ENCODE measurements at regions not wholly inside any gene's neighbourhood (a gene's known extent, or its start where the extent isn't known, plus 50 kb on each side); places are given as distances from the start of the nearest gene placed in this dataset.
"Not testable (repeated sequence)": the region's sequence is repeated elsewhere in the genome, so short reads cannot be mapped to it uniquely, and the experiment has no call there.

- Histone ChIP-seq H3K27ac (ENCODE audit: low read depth, low read length) (no peak overlapping the region), H3K4me3 (ENCODE audit: low read length in 2 of 2) (no peak overlapping the region), H3K27me3 (ENCODE audit: insufficient read depth, low read length) (no peaks in the 10 kb centered on the region), H3K4me1 (ENCODE audit: insufficient read depth, low read length) (no peaks in the 10 kb centered on the region), H3K36me3 (ENCODE audit: insufficient read depth, low read length) (no peaks in the 10 kb centered on the region), H3K9me3 (ENCODE audit: control insufficient read depth in 1 of 2, low read length in 2 of 2) (no peaks in the 10 kb centered on the region)
- no peak overlapping the region for H3K27ac Mint-ChIP-seq
- ChIA-PET POLR2A (ENCODE audit: partially characterized antibody) (no interaction called here), CTCF (ENCODE audit: partially characterized antibody) (no interaction called here)
- no peaks in the 10 kb centered on the region for H3K9me3 Mint-ChIP-seq
- H3K4me1 Mint-ChIP-seq = no peaks in the 10 kb centered on the region
- H3K36me3 Mint-ChIP-seq = no peaks in the 10 kb centered on the region
- peaks cover 3 to 22% of the 10 kb centered on the region in 2 donors for H3K27me3 Mint-ChIP-seq
- no peak for DNase-seq
- no peak overlapping the region for H3K4me3 Mint-ChIP-seq
- intact Hi-C loops (cut with micrococcal nuclease) = no loop called here
Observed at GRCh38 chr2:173713904-173714555, 251.1 kb downstream of the SP3 start.

GRCh38 chr2:173715441-173715840 is 249.7 kb downstream of the SP3 start:
- Histone ChIP-seq H3K36me3 (ENCODE audit: insufficient read depth, low read length) (no peaks in the 10 kb centered on the region), H3K9me3 (ENCODE audit: control insufficient read depth in 1 of 2, low read length in 2 of 2) (no peaks in the 10 kb centered on the region), H3K27me3 (ENCODE audit: insufficient read depth, low read length) (no peaks in the 10 kb centered on the region), H3K27ac (ENCODE audit: low read depth, low read length) (no peak overlapping the region), H3K4me3 (ENCODE audit: low read length in 2 of 2) (no peak overlapping the region), H3K4me1 (ENCODE audit: insufficient read depth, low read length) (no peaks in the 10 kb centered on the region)
- H3K4me1 Mint-ChIP-seq = no peaks in the 10 kb centered on the region
- ChIA-PET POLR2A (ENCODE audit: partially characterized antibody) (no interaction called here), CTCF (ENCODE audit: partially characterized antibody) (interaction anchor here (1.2 kb wide), 1 partner anchor 10 kb away, joined by 3 read pairs; no protein-coding TSS in a partner anchor)
- DNase-seq = no peak
- intact Hi-C loops (cut with micrococcal nuclease) = no loop called here
- H3K27me3 Mint-ChIP-seq = peaks cover 4 to 22% of the 10 kb centered on the region in 2 donors
- H3K36me3 Mint-ChIP-seq = no peaks in the 10 kb centered on the region
- H3K27ac Mint-ChIP-seq = no peak overlapping the region
- no peaks in the 10 kb centered on the region for H3K9me3 Mint-ChIP-seq
- H3K4me3 Mint-ChIP-seq = no peak overlapping the region

- Histone ChIP-seq H3K9me3 (ENCODE audit: control insufficient read depth in 1 of 2, low read length in 2 of 2) (no peaks in the 10 kb centered on the region), H3K4me3 (ENCODE audit: low read length in 2 of 2) (no peak overlapping the region), H3K27ac (ENCODE audit: low read depth, low read length) (no peak overlapping the region), H3K4me1 (ENCODE audit: insufficient read depth, low read length) (no peaks in the 10 kb centered on the region), H3K36me3 (ENCODE audit: insufficient read depth, low read length) (no peaks in the 10 kb centered on the region), H3K27me3 (ENCODE audit: insufficient read depth, low read length) (no peaks in the 10 kb centered on the region)
- no peak overlapping the region for H3K27ac Mint-ChIP-seq
- no peak overlapping the region for H3K4me3 Mint-ChIP-seq
- POLR2A ChIA-PET (ENCODE audit: partially characterized antibody) = no interaction called here
- no peaks in the 10 kb centered on the region for H3K4me1 Mint-ChIP-seq
- DNase-seq = no peak
- CTCF ChIA-PET (ENCODE audit: partially characterized antibody) = no interaction called here
- H3K36me3 Mint-ChIP-seq = no peaks in the 10 kb centered on the region
- intact Hi-C loops (cut with micrococcal nuclease) = no loop called here
- no peaks in the 10 kb centered on the region for H3K9me3 Mint-ChIP-seq
- peaks cover 8 to 30% of the 10 kb centered on the region in 2 donors for H3K27me3 Mint-ChIP-seq
Observed at GRCh38 chr2:173716458-173717052, 248.6 kb downstream of the SP3 start.

GRCh38 chr2:173719471-173719870 is 245.7 kb downstream of the SP3 start:
- Histone ChIP-seq H3K36me3 (ENCODE audit: insufficient read depth, low read length) (no peaks in the 10 kb centered on the region), H3K27me3 (ENCODE audit: insufficient read depth, low read length) (no peaks in the 10 kb centered on the region), H3K27ac (ENCODE audit: low read depth, low read length) (no peak overlapping the region), H3K4me3 (ENCODE audit: low read length in 2 of 2) (no peak overlapping the region), H3K4me1 (ENCODE audit: insufficient read depth, low read length) (no peaks in the 10 kb centered on the region), H3K9me3 (ENCODE audit: control insufficient read depth in 1 of 2, low read length in 2 of 2) (no peaks in the 10 kb centered on the region)
- peaks cover 12 to 30% of the 10 kb centered on the region in 2 donors for H3K27me3 Mint-ChIP-seq
- H3K36me3 Mint-ChIP-seq = no peaks in the 10 kb centered on the region
- no peak overlapping the region for H3K27ac Mint-ChIP-seq
- intact Hi-C loops (cut with micrococcal nuclease) = no loop called here
- no peaks in the 10 kb centered on the region for H3K9me3 Mint-ChIP-seq
- CTCF ChIA-PET (ENCODE audit: partially characterized antibody) = no interaction called here
- H3K4me3 Mint-ChIP-seq = no peak overlapping the region
- H3K4me1 Mint-ChIP-seq = no peaks in the 10 kb centered on the region
- POLR2A ChIA-PET (ENCODE audit: partially characterized antibody) = no interaction called here
- no peak for DNase-seq

- Histone ChIP-seq H3K27me3 (ENCODE audit: insufficient read depth, low read length) (no peaks in the 10 kb centered on the region), H3K36me3 (ENCODE audit: insufficient read depth, low read length) (no peaks in the 10 kb centered on the region), H3K9me3 (ENCODE audit: control insufficient read depth in 1 of 2, low read length in 2 of 2) (no peaks in the 10 kb centered on the region), H3K27ac (ENCODE audit: low read depth, low read length) (no peak overlapping the region), H3K4me1 (ENCODE audit: insufficient read depth, low read length) (no peaks in the 10 kb centered on the region), H3K4me3 (ENCODE audit: low read length in 2 of 2) (no peak overlapping the region)
- POLR2A ChIA-PET (ENCODE audit: partially characterized antibody) = no interaction called here
- Mint-ChIP-seq H3K4me3 (no peak overlapping the region), H3K9me3 (no peaks in the 10 kb centered on the region), H3K4me1 (no peaks in the 10 kb centered on the region), H3K36me3 (no peaks in the 10 kb centered on the region), H3K27ac (no peak overlapping the region), H3K27me3 (peaks cover 12 to 30% of the 10 kb centered on the region in 2 donors)
- intact Hi-C loops (cut with micrococcal nuclease) = no loop called here
- DNase-seq = no peak
- CTCF ChIA-PET (ENCODE audit: partially characterized antibody) = no interaction called here
Observed at GRCh38 chr2:173720306-173720705, 244.9 kb downstream of the SP3 start.

- H3K36me3 ChIP-seq (ENCODE audit: insufficient read depth, low read length) = no peaks in the 10 kb centered on the region
- Mint-ChIP-seq H3K36me3 (no peaks in the 10 kb centered on the region), H3K27me3 (peaks cover 1 to 2% of the 10 kb centered on the region in 2 donors), H3K4me1 (no peaks in the 10 kb centered on the region), H3K9me3 (peaks cover 0 to 8% (median 3%) of the 10 kb centered on the region in 8 donors), H3K27ac (no peak overlapping the region), H3K4me3 (no peak overlapping the region)
- H3K4me3 ChIP-seq (ENCODE audit: low read length in 2 of 2) = no peak overlapping the region
- H3K27me3 ChIP-seq (ENCODE audit: insufficient read depth, low read length) = no peaks in the 10 kb centered on the region
- ChIA-PET POLR2A (ENCODE audit: partially characterized antibody) (no interaction called here), CTCF (ENCODE audit: partially characterized antibody) (no interaction called here)
- H3K9me3 ChIP-seq (ENCODE audit: control insufficient read depth in 1 of 2, low read length in 2 of 2) = no peaks in the 10 kb centered on the region
- intact Hi-C loops (cut with micrococcal nuclease) = no loop called here
- no peaks in the 10 kb centered on the region for H3K4me1 ChIP-seq (ENCODE audit: insufficient read depth, low read length)
- DNase-seq = no peak
- H3K27ac ChIP-seq (ENCODE audit: low read depth, low read length) = no peak overlapping the region
Observed at GRCh38 chr2:173734797-173735196, 230.4 kb downstream of the SP3 start.

GRCh38 chr2:173737954-173738575 is 227.1 kb downstream of the SP3 start:
- H3K9me3 ChIP-seq (ENCODE audit: control insufficient read depth in 1 of 2, low read length in 2 of 2); intact Hi-C loops (cut with micrococcal nuclease); H3K36me3 ChIP-seq (ENCODE audit: insufficient read depth, low read length); H3K9me3 Mint-ChIP-seq; H3K36me3 Mint-ChIP-seq; DNase-seq; H3K27ac ChIP-seq (ENCODE audit: low read depth, low read length); H3K27me3 ChIP-seq (ENCODE audit: insufficient read depth, low read length); H3K4me3 Mint-ChIP-seq; H3K27ac Mint-ChIP-seq; H3K4me1 Mint-ChIP-seq; H3K4me3 ChIP-seq (ENCODE audit: low read length in 2 of 2); CTCF ChIA-PET (ENCODE audit: partially characterized antibody); H3K4me1 ChIP-seq (ENCODE audit: insufficient read depth, low read length); POLR2A ChIA-PET (ENCODE audit: partially characterized antibody): not testable (repeated sequence)
- peaks cover 5 to 13% of the 10 kb centered on the region in 2 donors for H3K27me3 Mint-ChIP-seq
